Transverse colon (tissue), 4 donors: ENCODE measurements at regions not wholly inside any gene's neighbourhood (a gene's known extent, or its start where the extent isn't known, plus 50 kb on each side); places are given as distances from the start of the nearest gene placed in this dataset.

Experiments used
- CTCF ChIP-seq, 5 experiments: fragments of 200-600 bp in 3 of 5; fragments of 450-650 bp in 2 of 5; sonication (generic) in 3 of 5; IDR thresholded peaks; 1 replicate in 2 of 5; 2 replicates in 3 of 5; pipeline ENCODE4 v1.5.1; 2016 to 2017; ENCODE audit warnings: antibody characterized with exemption in 5 of 5, inconsistent platforms in 3 of 5, mild to moderate bottlenecking in 2 of 5, moderate library complexity in 1 of 5
- EP300 ChIP-seq: sonication (generic); formaldehyde crosslinking; IDR thresholded peaks from one replicate; pipeline ENCODE4 v1.6.1; 2017; ENCODE audit warnings: antibody characterized with exemption, low read depth
- POLR2A ChIP-seq: fragments of 450-650 bp; IDR thresholded peaks from one replicate; pipeline ENCODE4 v1.6.1; 2016; ENCODE audit warnings: antibody characterized with exemption, mild to moderate bottlenecking, moderate library complexity
- POLR2AphosphoS5 ChIP-seq, 3 donors: sonication (generic); formaldehyde crosslinking; IDR thresholded peaks; one replicate each; pipeline ENCODE4 v1.6.1; 2016; ENCODE audit warnings: antibody characterized with exemption in 3 of 3

- TF ChIP-seq POLR2AphosphoS5 (IDR thresholded peaks at IDR 0.05) (no peak), CTCF (IDR thresholded peaks at IDR 0.05) (no peak), POLR2A (no peak), EP300 (no peak)
Measured at GRCh38 chr4:153927451-153927850, 138.6 kb upstream of the SFRP2 start.
